Endothelial cell of umbilical vein (primary cell): ENCODE measurements at regions not wholly inside any gene's neighbourhood (a gene's known extent, or its start where the extent isn't known, plus 50 kb on each side); places are given as distances from the start of the nearest gene placed in this dataset.

Experiments
- BruUV-seq: library from RNA; stranded (reverse); fragments of 400-500 nt; replicated peaks from 2 replicates; lab custom pipeline; 2021; lab: Mats Ljungman, UMichigan
- CTCF ChIA-PET: fragments of 300-600, 350-600 bp; sonication (Branson Sonifier 250); formaldehyde crosslinking; loops from one replicate; lab custom pipeline; 2021; ENCODE audit warnings: antibody characterized with exemption, inconsistent platforms; lab: Charles Lee
- POLR2A ChIA-PET: fragments of 300-600, 350-600 bp; sonication (Branson Sonifier 250); formaldehyde crosslinking; loops from one replicate; lab custom pipeline; 2021; ENCODE audit warnings: antibody characterized with exemption, inconsistent platforms; lab: Charles Lee
- DNase-seq: peaks from one replicate; pipeline ENCODE4 v3.0.0-alpha.2; 2011; ENCODE audit warnings: low read depth, low spot score
- FAIRE-seq: peaks from 2 replicates; lab custom pipeline; 2011; peaks lifted over from hg19 to GRCh38; lab: Jason Lieb, UNC
- H2AFZ ChIP-seq: 2 replicates; pipeline ENCODE4 v1.6.0; 2012; ENCODE audit warnings: low read depth, low read length, control low read depth, inconsistent platforms
- H3K27ac ChIP-seq: 2 replicates; pipeline ENCODE4 v1.5.1; 2011; ENCODE audit warnings: low read depth, mild to moderate bottlenecking, control low read depth, low read length, moderate library complexity; ENCODE audit not compliant: insufficient read depth
- H3K27me3 ChIP-seq, 2 experiments: 2 replicates each; pipeline versions ENCODE4 v1.6.0 to v1.6.1; 2011; ENCODE audit warnings: low read length in 2 of 2, mixed read lengths in 1 of 2; ENCODE audit not compliant: control insufficient read depth in 2 of 2, insufficient read depth in 2 of 2
- H3K36me3 ChIP-seq, 2 experiments: 2 replicates in 1 of 2; 3 replicates in 1 of 2; pipeline ENCODE4 v1.5.1; 2011; ENCODE audit warnings: low read length in 2 of 2, mild to moderate bottlenecking in 1 of 2, moderate library complexity in 1 of 2; ENCODE audit not compliant: control insufficient read depth in 2 of 2, insufficient read depth in 2 of 2; ENCODE audit errors: extremely low read depth in 1 of 2
- H3K4me1 ChIP-seq: 3 replicates; pipeline ENCODE4 v1.5.1; 2011; ENCODE audit warnings: mild to moderate bottlenecking, low read length; ENCODE audit not compliant: control insufficient read depth, insufficient read depth; ENCODE audit errors: extremely low read depth
- H3K4me2 ChIP-seq: 2 replicates; pipeline ENCODE4 v1.6.1; 2011; ENCODE audit warnings: low read length, control low read depth, mixed read lengths; ENCODE audit not compliant: insufficient read depth
- H3K4me3 ChIP-seq, 3 experiments: fragments of 200-600 bp in 1 of 3; sonication (generic), shearing (Covaris generic) in 1 of 3; replicated peaks in 1 of 3; 2 replicates each; pipeline ENCODE4 v1.5.1; 2011 to 2016; ENCODE audit warnings: control low read depth in 3 of 3, low read length in 3 of 3, mild to moderate bottlenecking in 2 of 3, inconsistent platforms in 1 of 3, low read depth in 1 of 3, moderate library complexity in 1 of 3; ENCODE audit not compliant: insufficient read depth in 1 of 3
- H3K79me2 ChIP-seq: 2 replicates; pipeline ENCODE4 v1.6.0; 2012; ENCODE audit warnings: low read length, inconsistent platforms; ENCODE audit not compliant: control insufficient read depth, insufficient read depth
- H3K9ac ChIP-seq: replicated peaks from 2 replicates; pipeline ENCODE3; 2011; ENCODE audit warnings: low read length, control low read depth; ENCODE audit not compliant: insufficient read depth; ENCODE audit errors: extremely low read depth
- H3K9me1 ChIP-seq: replicated peaks from 3 replicates; pipeline ENCODE4 v1.6.0; 2011; ENCODE audit warnings: mild to moderate bottlenecking, low read length; ENCODE audit not compliant: control insufficient read depth, insufficient read depth; ENCODE audit errors: extremely low read depth
- H3K9me3 ChIP-seq: replicated peaks from 2 replicates; pipeline ENCODE4 v1.5.1; 2012; ENCODE audit warnings: low read length, inconsistent platforms; ENCODE audit not compliant: control insufficient read depth, insufficient read depth
- H4K20me1 ChIP-seq: replicated peaks from 2 replicates; pipeline ENCODE3; 2011; ENCODE audit warnings: mild to moderate bottlenecking, low read length; ENCODE audit not compliant: control insufficient read depth, insufficient read depth; ENCODE audit errors: extremely low read depth
- CTCF ChIP-seq, 2 donors: IDR thresholded peaks; 1 replicate in 1 of 2; 2 replicates in 1 of 2; pipeline ENCODE4 v1.5.1; 2011; ENCODE audit warnings: low read length in 2 of 2, mild to moderate bottlenecking in 2 of 2, moderate library complexity in 2 of 2, control low read depth in 1 of 2, inconsistent platforms in 1 of 2, low read depth in 1 of 2; ENCODE audit not compliant: insufficient read depth in 1 of 2; ENCODE audit errors: extremely low read depth in 1 of 2
- EZH2 ChIP-seq: IDR thresholded peaks from 2 replicates; pipeline ENCODE4 v1.6.1; 2012; ENCODE audit warnings: borderline replicate concordance, low read depth, mild to moderate bottlenecking, moderate library complexity, low read length, inconsistent platforms; ENCODE audit not compliant: severe bottlenecking
- GATA2 ChIP-seq: IDR thresholded peaks from 2 replicates; pipeline ENCODE4 v1.7.0; 2011; ENCODE audit warnings: low read depth, mild to moderate bottlenecking, moderate library complexity, mixed read lengths, low read length; ENCODE audit not compliant: insufficient read length, insufficient read depth
- MAX ChIP-seq: IDR thresholded peaks from 2 replicates; pipeline ENCODE4 v1.6.1; 2011; ENCODE audit not compliant: insufficient read depth, insufficient read length
- MYC ChIP-seq: IDR thresholded peaks from one replicate; pipeline ENCODE4 v1.6.1; 2011; ENCODE audit warnings: mild to moderate bottlenecking, low read depth, low read length
- POLR2A ChIP-seq: IDR thresholded peaks from 2 replicates; pipeline ENCODE4 v1.6.1; 2012; ENCODE audit warnings: low read depth, mild to moderate bottlenecking, control low read depth, low read length
- POLR2AphosphoS5 ChIP-seq: IDR thresholded peaks from 2 replicates; pipeline ENCODE4 v1.6.1; 2012; ENCODE audit warnings: low read depth, mild to moderate bottlenecking, control low read depth, low read length, moderate library complexity; ENCODE audit not compliant: insufficient read depth
- dilution Hi-C: fragments of 300-500 bp; cut with MboI; formaldehyde crosslinking; loops from one replicate; pipeline ENCODE4 v1.15.0; 2019; ENCODE audit warnings: low sequenced_read_pairs; ENCODE audit not compliant: extremely low pct_ligation_motif_present
- intact Hi-C: fragments of 100-400 bp; cut with micrococcal nuclease; formaldehyde crosslinking; loops from one replicate; pipeline ENCODE4 v1.10.0; 2022

- H3K79me2 ChIP-seq, result no peaks in the 10 kb centered on the region
- DNase-seq (no peak), FAIRE-seq (no peak)
- intact Hi-C loops (no loop called here), dilution Hi-C loops (no loop called here)
- no TSS peak for BruUV-seq
- TF ChIP-seq POLR2A, result no peak
- no peak for TF ChIP-seq CTCF (IDR thresholded peaks at IDR 0.05; ENCODE audit: extremely low read depth in 1 of 2, insufficient read depth in 1 of 2, low read depth in 1 of 2, low read length in 2 of 2)
- TF ChIP-seq MYC, result no peak
- TF ChIP-seq EZH2, result no peak
- TF ChIP-seq POLR2AphosphoS5, result no peak
- no peak for TF ChIP-seq GATA2
- no peak for TF ChIP-seq MAX
- no peak overlapping the region for H3K4me2 ChIP-seq
- no peak overlapping the region for H3K27ac ChIP-seq
- ChIA-PET CTCF (no interaction called here), POLR2A (no interaction called here)
- no peaks in the 10 kb centered on the region for H3K9me1 ChIP-seq
- no peak overlapping the region for H2AFZ ChIP-seq
- no peaks in the 10 kb centered on the region for H3K9me3 ChIP-seq
- no peaks in the 10 kb centered on the region for H3K36me3 ChIP-seq
- peaks cover 0 to 3% of the 10 kb centered on the region in 2 experiments for H3K27me3 ChIP-seq
- no peak overlapping the region for H3K4me3 ChIP-seq
- H4K20me1 ChIP-seq, result no peaks in the 10 kb centered on the region
- H3K9ac ChIP-seq, result no peak overlapping the region
- H3K4me1 ChIP-seq, result no peaks in the 10 kb centered on the region
Measured at GRCh38 chr11:129307162-129307561, 68.5 kb upstream of the BARX2 start.
